ENCODE measurements at regions not wholly inside any gene's neighbourhood (a gene's known extent, or its start where the extent isn't known, plus 50 kb on each side); places are given as distances from the start of the nearest gene placed in this dataset.

DNA sequence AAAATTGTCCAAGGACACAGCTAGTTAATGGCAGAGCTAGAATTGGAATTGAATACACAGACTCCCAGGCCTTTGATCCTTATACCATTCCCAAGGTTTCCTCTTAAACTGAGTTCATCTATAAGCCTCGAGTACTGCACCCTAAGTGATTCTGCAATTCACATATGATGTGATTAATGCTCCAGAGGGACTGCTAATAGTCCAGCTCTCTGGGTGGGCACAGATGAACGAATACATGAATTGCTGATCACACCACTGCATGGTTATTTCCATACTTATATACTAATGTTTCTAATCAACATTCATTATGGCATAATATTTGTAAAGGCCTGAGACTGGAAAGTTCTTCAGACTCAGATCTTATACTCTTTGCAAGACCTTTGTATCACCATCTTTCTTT, 101.8 kb downstream of the NUFIP1 start:
- in situ Hi-C loops (cut with HindIII; ENCODE audit: low pct_ligation_motif_present, low sequenced_read_pairs), result no loop called here
- H3K27me3 ChIP-seq (replicated peaks), result no peaks in the 10 kb centered on the region
- H3K4me3 ChIP-seq (ENCODE audit: low read depth, low read length), result no peak overlapping the region
- DNase-seq, result no peak
- H3K27ac ChIP-seq, result no peak overlapping the region
- TF ChIP-seq, protein P1, sequence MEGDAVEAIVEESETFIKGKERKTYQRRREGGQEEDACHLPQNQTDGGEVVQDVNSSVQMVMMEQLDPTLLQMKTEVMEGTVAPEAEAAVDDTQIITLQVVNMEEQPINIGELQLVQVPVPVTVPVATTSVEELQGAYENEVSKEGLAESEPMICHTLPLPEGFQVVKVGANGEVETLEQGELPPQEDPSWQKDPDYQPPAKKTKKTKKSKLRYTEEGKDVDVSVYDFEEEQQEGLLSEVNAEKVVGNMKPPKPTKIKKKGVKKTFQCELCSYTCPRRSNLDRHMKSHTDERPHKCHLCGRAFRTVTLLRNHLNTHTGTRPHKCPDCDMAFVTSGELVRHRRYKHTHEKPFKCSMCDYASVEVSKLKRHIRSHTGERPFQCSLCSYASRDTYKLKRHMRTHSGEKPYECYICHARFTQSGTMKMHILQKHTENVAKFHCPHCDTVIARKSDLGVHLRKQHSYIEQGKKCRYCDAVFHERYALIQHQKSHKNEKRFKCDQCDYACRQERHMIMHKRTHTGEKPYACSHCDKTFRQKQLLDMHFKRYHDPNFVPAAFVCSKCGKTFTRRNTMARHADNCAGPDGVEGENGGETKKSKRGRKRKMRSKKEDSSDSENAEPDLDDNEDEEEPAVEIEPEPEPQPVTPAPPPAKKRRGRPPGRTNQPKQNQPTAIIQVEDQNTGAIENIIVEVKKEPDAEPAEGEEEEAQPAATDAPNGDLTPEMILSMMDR (IDR thresholded peaks at IDR 0.05; ENCODE audit: low read depth, low read length, missing control alignments), result no peak
- H3K36me3 ChIP-seq (replicated peaks), result no peaks in the 10 kb centered on the region

DNA sequence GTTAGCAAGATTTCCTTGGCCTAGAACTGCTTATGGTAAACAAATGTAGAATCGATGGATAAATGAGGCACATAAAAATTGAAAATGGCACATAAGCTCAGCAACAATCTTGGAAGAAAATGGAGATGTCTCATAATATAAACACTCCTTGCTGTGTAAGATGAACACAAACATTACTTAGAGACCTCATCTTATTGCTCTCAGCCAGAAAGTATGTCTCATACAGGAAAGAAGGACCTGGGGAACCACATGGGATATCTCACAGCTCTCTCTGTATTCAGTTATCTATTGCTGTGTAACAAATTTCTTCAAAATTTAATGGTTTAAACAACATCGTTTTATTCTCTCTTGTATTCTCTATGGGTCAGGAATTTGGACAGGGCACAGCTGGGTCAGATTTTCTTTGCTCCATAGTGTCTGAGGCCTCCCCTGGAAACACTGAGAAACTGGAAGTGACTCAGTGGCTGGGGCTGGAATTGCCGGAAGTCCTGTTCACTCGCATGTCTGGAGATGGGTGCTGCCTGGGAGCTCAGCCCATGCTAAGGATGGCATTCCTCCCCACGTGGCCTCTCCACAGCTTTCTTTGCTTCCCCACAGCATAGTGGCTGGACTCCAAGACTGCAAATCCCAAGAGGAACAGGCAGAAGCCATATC, 105.1 kb downstream of the NUFIP1 start:
- Histone ChIP-seq H3K27me3 (replicated peaks) (no peaks in the 10 kb centered on the region), H3K27ac (peak overlapping the region; percentile 85), H3K36me3 (replicated peaks) (no peaks in the 10 kb centered on the region), H3K4me3 (ENCODE audit: low read depth, low read length) (no peak overlapping the region)
- in situ Hi-C loops (cut with HindIII; ENCODE audit: low pct_ligation_motif_present, low sequenced_read_pairs), result no loop called here
- peak; percentile 90 for DNase-seq
- TF ChIP-seq, protein P1 (IDR thresholded peaks at IDR 0.05; ENCODE audit: low read depth, low read length, missing control alignments), result no peak

DNA sequence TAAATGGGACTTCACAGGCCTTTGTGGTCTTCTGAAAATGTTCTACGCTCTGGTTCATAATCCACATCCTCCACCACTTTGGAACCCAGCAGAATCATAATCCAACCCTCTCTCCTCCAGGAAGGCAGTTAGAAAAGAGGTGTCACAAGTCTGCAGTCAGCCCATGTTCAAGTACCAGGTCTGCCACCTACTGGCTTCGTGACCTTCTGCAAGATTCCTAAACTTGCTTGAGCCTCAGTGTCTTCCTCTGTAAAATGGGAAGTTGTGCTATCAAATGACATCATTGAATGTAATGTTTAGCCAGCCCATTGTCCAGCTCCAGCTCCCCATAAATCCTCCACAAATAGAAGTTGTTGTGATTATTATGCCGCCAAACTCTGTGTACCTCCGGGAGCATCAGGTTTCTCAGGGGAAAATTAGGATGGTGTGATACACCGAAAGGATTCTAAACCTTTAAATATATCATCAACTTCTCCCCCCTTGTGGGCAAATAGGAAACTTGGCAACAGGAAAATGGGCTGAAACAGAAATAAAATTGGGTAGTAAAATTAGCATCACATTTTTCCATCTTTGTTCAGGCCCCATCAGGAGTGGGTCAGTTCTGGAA, 109.7 kb downstream of the NUFIP1 start:
- TF ChIP-seq, protein P1 (IDR thresholded peaks at IDR 0.05; ENCODE audit: low read depth, low read length, missing control alignments), result peak; percentile 70
- Histone ChIP-seq H3K36me3 (replicated peaks) (no peaks in the 10 kb centered on the region), H3K4me3 (ENCODE audit: low read depth, low read length) (no peak overlapping the region), H3K27me3 (replicated peaks) (no peaks in the 10 kb centered on the region), H3K27ac (no peak overlapping the region)
- DNase-seq, result peak; percentile 50
- in situ Hi-C loops (cut with HindIII; ENCODE audit: low pct_ligation_motif_present, low sequenced_read_pairs), result no loop called here

DNA sequence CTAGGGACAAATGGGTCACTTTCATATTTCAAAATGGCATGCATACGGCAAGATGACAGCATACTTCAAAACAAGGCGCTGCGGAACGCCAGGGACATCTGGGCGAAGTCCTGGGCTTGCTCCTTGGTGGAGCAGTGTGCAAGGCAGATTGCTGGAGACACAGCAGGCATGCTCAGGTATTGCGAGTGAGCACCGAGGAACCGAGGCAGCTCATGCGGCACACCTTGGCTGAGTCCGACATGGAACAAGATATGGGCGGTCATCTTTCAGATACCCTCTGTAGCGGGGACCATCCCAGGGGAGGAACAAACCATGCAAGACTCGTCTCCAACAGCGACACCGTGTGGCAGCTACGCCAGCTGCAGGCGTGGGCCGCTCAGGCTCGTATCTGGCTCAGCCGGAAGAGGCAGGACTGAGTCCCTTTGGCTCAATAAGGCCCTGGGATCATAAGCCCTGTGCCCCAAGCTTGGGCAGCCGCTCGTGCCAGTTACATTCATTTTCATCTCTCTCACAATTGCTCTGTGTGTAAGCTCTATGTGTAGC, 112.4 kb downstream of the NUFIP1 start:
- Histone ChIP-seq H3K27ac (no peak overlapping the region), H3K36me3 (replicated peaks) (no peaks in the 10 kb centered on the region), H3K4me3 (ENCODE audit: low read depth, low read length) (no peak overlapping the region), H3K27me3 (replicated peaks) (no peaks in the 10 kb centered on the region)
- TF ChIP-seq, protein P1 (IDR thresholded peaks at IDR 0.05; ENCODE audit: low read depth, low read length, missing control alignments), result peak; percentile 68
- DNase-seq, result no peak
- in situ Hi-C loops (cut with HindIII; ENCODE audit: low pct_ligation_motif_present, low sequenced_read_pairs), result no loop called here

DNA sequence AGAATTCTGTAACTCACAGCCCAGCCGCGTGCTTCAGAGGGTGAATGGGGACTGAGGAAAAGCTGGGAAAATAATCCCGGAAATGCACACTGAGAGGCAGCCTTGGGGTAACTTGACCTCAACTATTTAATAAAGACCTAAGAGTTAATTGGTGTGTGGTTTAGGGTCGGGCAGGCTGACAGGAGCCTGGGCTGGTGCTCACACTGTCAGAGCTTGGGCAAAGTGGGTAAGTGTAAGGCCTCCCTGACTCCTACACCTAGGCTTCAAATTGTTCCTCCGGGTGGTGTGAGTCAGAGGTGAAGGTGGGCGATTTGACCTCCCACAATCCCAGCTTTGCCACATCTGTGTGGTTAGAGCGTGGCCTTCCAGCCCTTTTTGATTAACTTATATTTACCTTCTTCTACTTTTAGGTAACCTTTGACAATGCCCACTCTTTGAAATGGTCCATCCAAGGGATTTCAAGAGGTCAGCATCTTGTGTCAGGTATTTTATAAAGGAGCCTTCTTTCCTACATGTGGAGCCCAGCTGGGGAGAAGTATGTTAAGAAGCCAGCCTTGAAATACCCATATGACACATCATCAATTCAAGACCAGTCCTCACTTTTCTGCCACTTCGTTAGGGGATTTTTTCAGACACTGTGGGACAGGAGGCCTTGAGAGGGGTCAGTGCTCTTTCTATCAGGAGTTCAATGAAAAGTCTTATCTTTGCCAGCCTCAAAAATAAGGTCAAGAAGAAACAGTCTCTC, 114.2 kb downstream of the NUFIP1 start:
- TF ChIP-seq, protein P1 (IDR thresholded peaks at IDR 0.05; ENCODE audit: low read depth, low read length, missing control alignments), result no peak
- in situ Hi-C loops (cut with HindIII; ENCODE audit: low pct_ligation_motif_present, low sequenced_read_pairs), result no loop called here
- Histone ChIP-seq H3K4me3 (ENCODE audit: low read depth, low read length) (no peak overlapping the region), H3K36me3 (replicated peaks) (no peaks in the 10 kb centered on the region), H3K27me3 (replicated peaks) (no peaks in the 10 kb centered on the region), H3K27ac (no peak overlapping the region)
- DNase-seq, result no peak
